Ishikawa (cell line): ENCODE measurements at regions not wholly inside any gene's neighbourhood (a gene's known extent, or its start where the extent isn't known, plus 50 kb on each side); places are given as distances from the start of the nearest gene placed in this dataset.

Experiments used
- YY1 ChIP-seq: IDR thresholded peaks from 2 replicates; pipeline ENCODE4 v1.6.1; 2012; ENCODE audit warnings: low read depth
- TF ChIP-seq, protein P1 (sequence below): IDR thresholded peaks from 2 replicates; pipeline ENCODE4 v1.6.1; 2012; ENCODE audit warnings: low read depth, mild to moderate bottlenecking

DNA sequence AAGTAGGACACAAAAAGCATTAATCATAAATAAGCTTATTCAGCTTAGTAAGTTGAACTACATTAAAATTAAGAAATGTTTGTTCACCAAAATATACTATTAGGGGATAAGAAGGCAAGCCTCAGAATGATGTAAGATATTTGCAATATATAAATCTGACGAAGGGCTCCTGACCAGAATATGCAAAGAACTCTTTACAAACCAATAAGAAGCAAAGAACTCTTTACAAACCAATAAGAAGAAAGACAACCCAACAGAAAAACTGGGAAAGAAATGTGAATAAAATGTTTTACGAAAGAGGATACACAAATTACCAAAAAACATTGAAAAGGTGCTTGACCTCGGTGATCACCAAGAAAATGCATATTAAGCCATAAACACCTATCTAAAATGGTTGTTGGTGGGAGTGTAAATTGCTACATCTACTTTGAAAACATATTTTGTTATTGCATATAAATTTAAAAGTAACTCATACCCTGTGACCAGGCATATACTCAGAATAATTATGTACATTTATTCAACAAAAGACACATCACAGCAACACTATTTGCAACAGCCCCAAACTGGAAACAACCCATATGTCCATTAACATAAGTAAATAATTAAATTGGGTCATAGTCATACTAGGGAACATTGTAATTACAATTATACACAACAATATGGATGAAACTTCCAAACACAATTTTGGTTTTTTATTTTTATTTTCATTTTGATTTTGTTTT, 83.3 kb upstream of the CTBP2 start:
- TF ChIP-seq, protein P1, sequence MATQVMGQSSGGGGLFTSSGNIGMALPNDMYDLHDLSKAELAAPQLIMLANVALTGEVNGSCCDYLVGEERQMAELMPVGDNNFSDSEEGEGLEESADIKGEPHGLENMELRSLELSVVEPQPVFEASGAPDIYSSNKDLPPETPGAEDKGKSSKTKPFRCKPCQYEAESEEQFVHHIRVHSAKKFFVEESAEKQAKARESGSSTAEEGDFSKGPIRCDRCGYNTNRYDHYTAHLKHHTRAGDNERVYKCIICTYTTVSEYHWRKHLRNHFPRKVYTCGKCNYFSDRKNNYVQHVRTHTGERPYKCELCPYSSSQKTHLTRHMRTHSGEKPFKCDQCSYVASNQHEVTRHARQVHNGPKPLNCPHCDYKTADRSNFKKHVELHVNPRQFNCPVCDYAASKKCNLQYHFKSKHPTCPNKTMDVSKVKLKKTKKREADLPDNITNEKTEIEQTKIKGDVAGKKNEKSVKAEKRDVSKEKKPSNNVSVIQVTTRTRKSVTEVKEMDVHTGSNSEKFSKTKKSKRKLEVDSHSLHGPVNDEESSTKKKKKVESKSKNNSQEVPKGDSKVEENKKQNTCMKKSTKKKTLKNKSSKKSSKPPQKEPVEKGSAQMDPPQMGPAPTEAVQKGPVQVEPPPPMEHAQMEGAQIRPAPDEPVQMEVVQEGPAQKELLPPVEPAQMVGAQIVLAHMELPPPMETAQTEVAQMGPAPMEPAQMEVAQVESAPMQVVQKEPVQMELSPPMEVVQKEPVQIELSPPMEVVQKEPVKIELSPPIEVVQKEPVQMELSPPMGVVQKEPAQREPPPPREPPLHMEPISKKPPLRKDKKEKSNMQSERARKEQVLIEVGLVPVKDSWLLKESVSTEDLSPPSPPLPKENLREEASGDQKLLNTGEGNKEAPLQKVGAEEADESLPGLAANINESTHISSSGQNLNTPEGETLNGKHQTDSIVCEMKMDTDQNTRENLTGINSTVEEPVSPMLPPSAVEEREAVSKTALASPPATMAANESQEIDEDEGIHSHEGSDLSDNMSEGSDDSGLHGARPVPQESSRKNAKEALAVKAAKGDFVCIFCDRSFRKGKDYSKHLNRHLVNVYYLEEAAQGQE = no peak
- TF ChIP-seq YY1 = no peak
